Astrocyte (in vitro differentiated cells and primary cell): ENCODE measurements at regions not wholly inside any gene's neighbourhood (a gene's known extent, or its start where the extent isn't known, plus 50 kb on each side); places are given as distances from the start of the nearest gene placed in this dataset.

ENCODE experiments used
- CTCF ChIP-seq: IDR thresholded peaks from 2 replicates; pipeline ENCODE4 v1.5.1; 2011; ENCODE audit warnings: low read depth, mild to moderate bottlenecking, inconsistent platforms, low read length, moderate library complexity; ENCODE audit not compliant: insufficient read depth
- EZH2 ChIP-seq: IDR thresholded peaks from 2 replicates; pipeline ENCODE4 v1.6.1; 2012; ENCODE audit warnings: mild to moderate bottlenecking, low read length, inconsistent platforms; ENCODE audit not compliant: insufficient read depth

- TF ChIP-seq CTCF (no peak), EZH2 (no peak)
Observed at GRCh38 chr14:53494587-53494986, 341.5 kb upstream of the DDHD1 start.
